HG03196 (cell line): ENCODE measurements at regions not wholly inside any gene's neighbourhood (a gene's known extent, or its start where the extent isn't known, plus 50 kb on each side); places are given as distances from the start of the nearest gene placed in this dataset.
A peak's percentile ranks its signal among the peaks of the same experiment; 100 is the strongest.

Experiments used
- ATAC-seq: cut with Tn5 transposase; IDR thresholded peaks from one replicate; pipeline ENCODE4 v1.9.1; 2021; ENCODE audit not compliant: unreplicated experiment

GRCh38 chr13:80237646-80238045, 103.3 kb downstream of the SPRY2 start:
- ATAC-seq, result no peak

GRCh38 chr13:80235967-80236302, 105.0 kb downstream of the SPRY2 start:
- no peak for ATAC-seq

DNA sequence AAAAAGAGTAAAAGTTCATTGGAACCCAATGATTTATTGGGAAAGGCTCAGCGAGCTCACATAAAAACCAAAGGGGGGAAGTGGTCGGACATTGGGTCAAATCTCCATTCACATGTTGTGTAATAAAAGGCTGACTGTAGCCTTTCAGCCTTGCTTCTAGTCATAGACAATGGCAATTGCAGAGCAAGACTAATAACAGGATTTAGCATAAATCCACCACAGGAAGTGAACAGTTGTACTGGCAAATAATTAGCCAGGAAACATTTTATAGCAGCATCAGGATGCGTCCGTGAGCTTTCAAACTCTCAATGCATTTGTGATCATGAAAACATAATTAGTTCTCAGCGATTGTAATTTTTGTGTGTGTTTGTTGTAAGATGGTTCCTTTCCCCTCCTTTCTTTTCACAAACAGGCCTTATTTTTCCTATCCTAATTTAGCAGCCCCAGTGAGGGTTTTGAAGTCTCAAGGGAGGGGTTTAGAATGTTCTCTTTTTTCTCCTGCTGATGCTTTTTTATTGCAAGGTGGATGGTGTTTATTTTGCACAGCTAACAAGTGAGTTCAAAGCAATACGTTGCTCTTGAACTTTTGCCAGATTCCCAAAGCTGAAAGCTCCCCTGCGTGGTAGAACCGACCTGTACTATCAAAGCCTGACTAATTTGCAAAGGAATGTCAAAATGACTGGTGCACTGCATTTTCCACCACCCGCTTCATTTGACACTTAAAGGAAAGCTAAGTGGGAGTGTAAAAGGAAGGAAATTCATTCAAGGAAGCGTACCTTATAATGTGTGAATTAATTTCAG, 105.6 kb downstream of the SPRY2 start:
- peak; percentile 89 for ATAC-seq

DNA sequence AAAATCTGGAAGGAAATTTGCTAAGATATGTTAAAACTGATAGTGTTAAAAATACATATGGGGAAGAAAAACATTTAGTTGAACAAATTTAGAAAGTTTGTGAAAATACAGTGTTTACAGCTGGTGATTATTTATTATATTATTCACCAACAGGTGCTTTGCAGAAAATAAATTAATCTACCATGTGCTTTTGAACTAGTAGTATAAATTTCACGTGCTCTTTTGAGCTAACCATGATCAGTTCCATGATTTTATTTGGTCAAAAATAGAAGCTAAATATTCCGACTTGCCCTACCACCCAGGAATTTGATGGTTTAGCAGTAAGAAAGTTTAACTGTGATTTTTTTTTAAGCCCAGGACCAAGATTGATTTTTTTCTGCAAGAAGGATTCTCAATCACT, 113.3 kb downstream of the SPRY2 start:
- no peak for ATAC-seq

DNA sequence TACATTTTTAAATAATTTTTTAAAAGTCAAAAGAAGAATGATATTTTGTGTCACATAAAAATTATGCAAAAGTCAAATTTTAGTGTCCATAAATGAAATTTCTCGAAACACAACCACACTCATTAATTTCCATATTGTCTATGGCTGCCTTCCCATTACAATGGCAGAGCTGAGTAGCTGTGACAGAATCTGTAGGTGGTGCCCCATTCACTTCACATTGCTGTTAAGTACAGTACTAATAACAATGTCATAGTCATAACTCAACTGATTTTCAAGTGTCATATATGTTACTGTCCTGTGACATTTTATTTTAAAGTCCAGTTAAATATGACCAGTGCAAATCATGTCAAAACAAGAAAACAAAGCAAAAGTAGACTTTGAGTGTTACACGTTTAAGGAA, 114.3 kb downstream of the SPRY2 start:
- ATAC-seq, result no peak

- ATAC-seq, result no peak
These were observed 116.5 kb downstream of the SPRY2 start for GRCh38 chr13:80224468-80224867.

DNA sequence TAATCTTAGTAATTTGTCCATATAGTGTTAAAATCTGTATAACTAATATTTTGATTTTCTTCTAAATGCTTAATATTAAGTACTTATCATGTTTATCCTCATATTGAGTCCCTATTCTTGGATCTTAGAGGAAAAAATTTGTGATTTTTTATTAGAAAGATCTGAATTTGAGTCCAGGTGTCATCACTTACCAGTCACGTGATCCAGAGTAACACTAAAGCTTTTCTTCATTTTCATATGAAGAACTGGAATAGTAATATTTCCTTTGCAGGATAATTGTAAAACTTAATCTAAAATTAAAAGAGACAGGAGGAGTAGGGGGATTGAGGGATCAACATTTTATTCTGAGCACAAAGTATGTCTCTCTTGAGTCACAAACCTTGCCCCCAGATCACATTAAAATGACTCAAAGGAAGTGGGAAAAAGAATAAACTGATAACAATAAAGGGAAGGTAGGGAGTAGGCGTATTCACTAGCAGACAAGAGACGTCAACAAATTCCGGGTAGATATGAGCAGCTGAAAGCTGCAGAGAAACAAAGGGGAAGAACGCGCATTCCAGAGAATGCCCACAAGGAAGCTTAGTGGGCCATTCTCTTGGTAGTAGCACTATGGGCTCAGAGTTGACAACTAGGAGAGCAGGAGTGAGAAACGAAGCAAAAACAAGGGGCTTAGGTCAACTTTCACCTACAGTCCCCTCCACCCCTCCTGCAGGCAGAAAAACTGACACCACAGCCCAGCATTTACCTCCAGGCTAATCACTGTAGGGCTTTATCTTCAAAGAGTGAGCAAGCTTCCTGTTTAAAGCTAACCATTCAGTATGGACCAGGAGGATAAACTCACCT, 123.1 kb downstream of the SPRY2 start:
- ATAC-seq, result no peak

GRCh38 chr13:80215368-80215767, 125.6 kb downstream of the SPRY2 start:
- ATAC-seq, result no peak

DNA sequence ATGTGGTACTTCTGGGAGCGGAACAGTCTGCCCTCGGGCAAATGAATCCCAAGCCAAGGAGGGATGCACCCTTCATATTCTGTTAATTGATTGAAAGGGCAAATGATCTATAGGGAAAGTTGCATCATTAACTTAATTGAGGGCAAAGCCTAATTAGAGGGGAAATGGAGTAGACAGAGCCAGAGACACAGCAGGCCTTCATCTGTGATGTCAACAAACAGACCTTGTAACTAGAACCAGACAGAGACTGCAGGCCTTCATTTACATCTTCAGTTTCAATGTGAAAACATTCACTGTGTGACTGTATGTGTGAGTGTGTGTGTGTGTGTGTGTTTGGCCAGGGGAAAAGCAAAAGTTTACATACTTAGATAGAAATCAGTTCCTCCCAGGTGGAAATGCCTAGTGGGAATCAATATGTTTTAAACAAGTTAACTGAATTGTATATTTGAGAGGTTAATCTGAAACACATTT, 126.4 kb downstream of the SPRY2 start:
- no peak for ATAC-seq

DNA sequence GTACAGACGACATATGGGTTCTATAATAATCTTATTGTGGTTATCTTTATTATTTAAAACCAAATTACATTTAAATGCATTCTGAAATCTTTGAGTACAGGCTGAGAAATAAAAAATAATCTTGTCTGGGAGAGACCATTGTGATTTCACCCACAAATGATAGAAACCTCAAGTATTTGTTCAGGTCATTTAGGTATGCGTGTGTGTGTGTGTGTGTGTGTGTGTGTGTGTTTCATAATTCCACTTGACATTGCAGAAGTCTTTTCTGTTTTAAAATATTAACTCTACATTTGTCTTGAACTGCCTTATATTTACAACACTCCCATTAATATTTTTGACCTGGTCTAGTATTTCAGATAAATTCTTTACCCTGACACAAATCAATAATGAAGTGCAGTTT, 126.9 kb downstream of the SPRY2 start:
- no peak for ATAC-seq

GRCh38 chr13:80213201-80213600, 127.7 kb downstream of the SPRY2 start:
- no peak for ATAC-seq

- ATAC-seq, result no peak
These were observed 129.4 kb downstream of the SPRY2 start for GRCh38 chr13:80211566-80211965.

- ATAC-seq, result no peak
These were observed 136.3 kb downstream of the SPRY2 start for GRCh38 chr13:80204642-80205041.

- no peak for ATAC-seq
These were observed 137.4 kb downstream of the SPRY2 start for GRCh38 chr13:80203496-80203895.

- no peak for ATAC-seq
These were observed 139.0 kb downstream of the SPRY2 start for GRCh38 chr13:80201694-80202468.

DNA sequence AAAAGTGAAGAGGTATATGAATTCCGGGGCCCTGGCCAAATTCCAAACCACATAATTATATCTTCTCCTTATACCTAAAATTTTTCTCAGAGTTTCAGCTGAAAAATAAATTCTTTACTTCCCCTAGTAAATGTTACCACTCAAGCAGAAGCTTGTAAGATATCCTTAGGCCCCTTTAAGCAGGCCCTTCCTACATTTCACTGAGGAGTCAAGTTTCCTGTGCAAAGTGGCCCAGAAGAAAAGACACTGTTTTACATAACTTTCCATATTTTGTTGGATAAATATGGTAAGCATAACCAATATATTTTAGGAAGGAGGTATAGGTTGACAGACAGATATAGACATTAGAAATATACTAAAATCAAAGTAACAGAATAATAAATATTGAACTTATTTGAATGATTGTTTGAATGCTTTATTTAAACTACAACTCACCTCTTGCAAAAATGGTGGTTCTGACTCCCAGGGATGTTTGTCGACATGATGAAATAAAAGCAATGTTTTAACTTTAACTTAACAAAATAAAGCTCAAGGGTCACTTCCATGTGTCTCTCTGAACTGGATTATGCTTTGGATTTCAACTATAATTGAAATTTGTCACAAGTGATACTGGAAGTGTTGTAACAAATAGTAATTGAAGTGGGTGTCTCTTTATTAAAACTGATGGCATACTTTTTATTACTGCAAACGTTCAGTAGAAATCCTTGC, 141.2 kb downstream of the SPRY2 start:
- no peak for ATAC-seq

GRCh38 chr13:80199067-80199466, 141.9 kb downstream of the SPRY2 start:
- no peak for ATAC-seq

DNA sequence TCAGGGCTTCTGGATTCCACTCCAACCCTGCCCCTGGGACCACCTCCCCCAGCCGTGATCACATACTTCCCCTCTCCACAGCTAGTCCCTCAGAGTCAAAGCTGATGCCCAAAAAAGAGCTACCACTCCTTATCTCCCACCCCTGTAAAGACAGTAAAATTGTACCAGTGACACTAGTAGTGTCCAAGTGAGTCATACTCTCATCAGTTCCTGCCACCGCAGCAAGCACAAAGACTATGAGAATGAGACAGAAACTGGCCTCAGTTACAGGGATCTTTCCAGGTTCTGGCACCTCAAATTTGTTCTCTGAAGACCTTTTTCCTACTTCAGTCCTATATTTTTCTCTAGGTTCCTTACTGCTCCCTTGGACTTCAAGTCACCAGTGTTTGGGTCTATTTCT, 144.2 kb downstream of the SPRY2 start:
- no peak for ATAC-seq

DNA sequence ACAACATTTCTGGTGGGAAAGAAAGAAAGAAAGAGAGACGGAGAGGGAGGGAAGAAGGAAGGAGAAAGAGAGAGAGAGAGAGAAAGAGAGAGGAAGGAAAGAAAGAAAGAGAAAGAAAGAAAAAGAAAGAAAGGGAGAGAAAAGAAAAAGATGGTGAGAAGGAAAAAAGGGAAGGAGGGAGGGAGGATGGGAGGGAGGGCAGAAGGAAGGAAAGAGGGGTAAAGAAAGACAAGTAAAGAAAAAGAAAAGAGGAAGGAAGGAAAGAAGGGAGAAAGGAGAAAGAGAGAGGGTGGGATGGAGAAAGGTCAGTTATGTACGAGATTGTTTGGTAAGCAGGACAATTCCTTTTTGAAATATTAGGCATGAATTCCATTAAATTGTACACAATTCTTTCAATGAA, 145.3 kb downstream of the SPRY2 start:
- no peak for ATAC-seq

DNA sequence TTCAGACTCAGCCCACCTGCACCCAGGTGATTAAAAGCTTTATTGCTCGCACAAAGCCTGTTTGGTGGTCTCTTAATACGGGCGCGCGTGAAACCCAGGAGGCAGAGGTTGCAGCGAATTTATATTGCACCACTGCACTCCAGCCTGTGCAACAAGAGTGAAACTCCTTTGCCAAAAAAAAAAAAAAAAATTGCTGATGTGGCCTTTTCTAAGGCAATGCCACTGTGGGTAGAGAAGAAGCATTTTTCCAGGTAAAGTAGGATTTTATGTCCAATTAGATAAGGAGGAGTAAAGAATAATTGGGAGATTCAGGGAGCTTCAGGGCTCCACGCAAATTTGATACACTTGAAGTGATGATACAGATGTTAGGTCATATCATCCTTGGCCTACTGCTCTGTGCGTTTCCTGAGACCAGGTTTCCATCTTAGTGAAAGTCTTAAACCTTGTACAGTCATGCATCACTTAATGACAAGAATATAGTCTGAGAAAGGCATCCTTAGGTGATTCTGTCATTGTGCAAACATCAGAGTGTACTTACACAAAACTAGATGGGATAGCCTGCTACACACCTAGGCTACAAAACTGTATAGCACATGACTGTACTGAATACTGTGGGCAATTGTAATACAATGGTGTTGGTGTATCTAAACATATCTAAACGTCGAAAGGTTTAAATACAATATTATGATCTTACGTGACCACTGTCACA, 150.9 kb downstream of the SPRY2 start:
- no peak for ATAC-seq
